ENCODE measurements at regions not wholly inside any gene's neighbourhood (a gene's known extent, or its start where the extent isn't known, plus 50 kb on each side); places are given as distances from the start of the nearest gene placed in this dataset.

DNA sequence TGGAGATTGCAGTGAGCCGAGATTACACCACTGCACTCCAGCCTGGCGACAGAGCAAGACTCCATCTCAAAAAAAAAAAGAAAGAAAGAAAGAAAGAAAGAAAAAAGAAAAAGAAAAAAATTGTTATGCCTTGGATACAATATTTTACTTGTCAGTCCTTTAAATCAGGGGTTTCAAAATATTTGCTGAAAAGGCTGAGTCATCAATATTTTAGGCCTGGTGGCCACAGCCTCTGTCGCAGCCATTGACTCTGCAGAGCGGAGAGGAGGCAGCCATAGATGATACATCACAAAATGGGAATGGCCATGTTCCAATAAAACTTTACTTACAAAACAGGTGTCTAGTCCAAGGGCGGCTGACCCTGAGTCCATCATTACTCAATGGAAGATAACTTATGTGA, 314.8 kb upstream of the SALL3 start:
- TF ChIP-seq, protein P1, sequence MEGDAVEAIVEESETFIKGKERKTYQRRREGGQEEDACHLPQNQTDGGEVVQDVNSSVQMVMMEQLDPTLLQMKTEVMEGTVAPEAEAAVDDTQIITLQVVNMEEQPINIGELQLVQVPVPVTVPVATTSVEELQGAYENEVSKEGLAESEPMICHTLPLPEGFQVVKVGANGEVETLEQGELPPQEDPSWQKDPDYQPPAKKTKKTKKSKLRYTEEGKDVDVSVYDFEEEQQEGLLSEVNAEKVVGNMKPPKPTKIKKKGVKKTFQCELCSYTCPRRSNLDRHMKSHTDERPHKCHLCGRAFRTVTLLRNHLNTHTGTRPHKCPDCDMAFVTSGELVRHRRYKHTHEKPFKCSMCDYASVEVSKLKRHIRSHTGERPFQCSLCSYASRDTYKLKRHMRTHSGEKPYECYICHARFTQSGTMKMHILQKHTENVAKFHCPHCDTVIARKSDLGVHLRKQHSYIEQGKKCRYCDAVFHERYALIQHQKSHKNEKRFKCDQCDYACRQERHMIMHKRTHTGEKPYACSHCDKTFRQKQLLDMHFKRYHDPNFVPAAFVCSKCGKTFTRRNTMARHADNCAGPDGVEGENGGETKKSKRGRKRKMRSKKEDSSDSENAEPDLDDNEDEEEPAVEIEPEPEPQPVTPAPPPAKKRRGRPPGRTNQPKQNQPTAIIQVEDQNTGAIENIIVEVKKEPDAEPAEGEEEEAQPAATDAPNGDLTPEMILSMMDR (IDR thresholded peaks at IDR 0.05 in 8 of 11, conservative IDR thresholded peaks at IDR 0.05 in 3 of 11) = no peak
- no peak for TF ChIP-seq POLR2A (IDR thresholded peaks at IDR 0.05)
- no peak for TF ChIP-seq POLR2AphosphoS5 (IDR thresholded peaks at IDR 0.05)

All from spleen (tissue), 7 donors.